Ectodermal cell (in vitro differentiated cells): ENCODE measurements at regions not wholly inside any gene's neighbourhood (a gene's known extent, or its start where the extent isn't known, plus 50 kb on each side); places are given as distances from the start of the nearest gene placed in this dataset.

Experiments
- H3K27ac ChIP-seq: 2 replicates; pipeline ENCODE4 v1.7.0; 2013; ENCODE audit warnings: mild to moderate bottlenecking, low read depth, low read length; ENCODE audit not compliant: insufficient read depth, poor library complexity, severe bottlenecking
- H3K27me3 ChIP-seq: 2 replicates; pipeline ENCODE4 v1.7.0; 2013; ENCODE audit warnings: mild to moderate bottlenecking, low read length; ENCODE audit not compliant: insufficient read depth, control insufficient read depth, poor library complexity, severe bottlenecking
- H3K36me3 ChIP-seq: one replicate; pipeline ENCODE4 v1.7.0; 2013; ENCODE audit warnings: low read length; ENCODE audit not compliant: control insufficient read depth, insufficient read depth
- H3K4me1 ChIP-seq: one replicate; pipeline ENCODE4 v1.7.0; 2013; ENCODE audit warnings: low read length; ENCODE audit not compliant: control insufficient read depth, insufficient read depth
- H3K4me3 ChIP-seq: 2 replicates; pipeline ENCODE4 v1.7.0; 2013; ENCODE audit warnings: low read depth, low read length, control low read depth; ENCODE audit not compliant: insufficient read depth
- H3K9me3 ChIP-seq: 2 replicates; pipeline ENCODE4 v1.7.0; 2013; ENCODE audit warnings: mild to moderate bottlenecking, low read length, moderate library complexity; ENCODE audit not compliant: control insufficient read depth
- WGBS, 2 experiments: methylation state at CpG; one replicate each; pipeline ENCODE4 v1.1.7; 2013; ENCODE audit warnings: missing lambda C conversion rate in 2 of 2; 5-methylcytosine and 5-hydroxymethylcytosine counted together

- H3K4me1 ChIP-seq: peaks cover 34% of the 10 kb centered on the region
- no peaks in the 10 kb centered on the region for H3K36me3 ChIP-seq
Observed at GRCh38 chr14:56896231-56896630, 86.0 kb upstream of the OTX2 start.

GRCh38 chr14:56895154-56895553, 84.9 kb upstream of the OTX2 start:
- 26 to 34% methylated on average over 5 of the region's 5 CpGs for WGBS, 2 experiments
- Histone ChIP-seq H3K27ac (no peak overlapping the region), H3K4me1 (peaks cover 26% of the 10 kb centered on the region), H3K9me3 (no peaks in the 10 kb centered on the region), H3K36me3 (no peaks in the 10 kb centered on the region), H3K27me3 (no peaks in the 10 kb centered on the region), H3K4me3 (no peak overlapping the region)

More at GRCh38 chr14:56896231-56896630, 86.0 kb upstream of the OTX2 start:
- no peak overlapping the region for H3K27ac ChIP-seq
- no peak overlapping the region for H3K4me3 ChIP-seq
- no peaks in the 10 kb centered on the region for H3K9me3 ChIP-seq
- H3K27me3 ChIP-seq: no peaks in the 10 kb centered on the region
- WGBS, 2 experiments: 91 to 99% methylated on average over 2 of the region's 2 CpGs

- Histone ChIP-seq H3K27me3 (no peaks in the 10 kb centered on the region), H3K27ac (no peak overlapping the region), H3K9me3 (no peaks in the 10 kb centered on the region), H3K4me3 (no peak overlapping the region), H3K4me1 (peaks cover 21% of the 10 kb centered on the region), H3K36me3 (no peaks in the 10 kb centered on the region)
- WGBS, 2 experiments: 32 to 33% methylated on average over 3 of the region's 3 CpGs
Observed at GRCh38 chr14:56894591-56894991, 84.3 kb upstream of the OTX2 start.

GRCh38 chr14:56892959-56893358, 82.7 kb upstream of the OTX2 start:
- 59 to 63% methylated on average over 5 of the region's 5 CpGs for WGBS, 2 experiments
- H3K36me3 ChIP-seq: no peaks in the 10 kb centered on the region
- no peaks in the 10 kb centered on the region for H3K9me3 ChIP-seq
- H3K27me3 ChIP-seq: no peaks in the 10 kb centered on the region
- no peak overlapping the region for H3K27ac ChIP-seq
- no peak overlapping the region for H3K4me3 ChIP-seq
- peaks cover 24% of the 10 kb centered on the region for H3K4me1 ChIP-seq

- Histone ChIP-seq H3K36me3 (no peaks in the 10 kb centered on the region), H3K4me1 (peaks cover 39% of the 10 kb centered on the region), H3K27me3 (no peaks in the 10 kb centered on the region), H3K9me3 (no peaks in the 10 kb centered on the region), H3K4me3 (no peak overlapping the region), H3K27ac (no peak overlapping the region)
Observed at GRCh38 chr14:56891226-56891625, 80.9 kb upstream of the OTX2 start.

GRCh38 chr14:56889705-56890104, 79.4 kb upstream of the OTX2 start:
- Histone ChIP-seq H3K27ac (no peak overlapping the region), H3K9me3 (no peaks in the 10 kb centered on the region), H3K4me3 (no peak overlapping the region), H3K4me1 (peaks cover 49% of the 10 kb centered on the region), H3K27me3 (no peaks in the 10 kb centered on the region), H3K36me3 (no peaks in the 10 kb centered on the region)
- 94 to 100% methylated on average over 1 to 2 of the region's 2 CpGs for WGBS, 2 experiments

GRCh38 chr14:56888274-56888673, 78.0 kb upstream of the OTX2 start:
- Histone ChIP-seq H3K4me1 (peaks cover 47% of the 10 kb centered on the region), H3K27me3 (no peaks in the 10 kb centered on the region), H3K9me3 (no peaks in the 10 kb centered on the region), H3K27ac (peak overlapping the region; percentile 88), H3K36me3 (no peaks in the 10 kb centered on the region), H3K4me3 (no peak overlapping the region)
- 23 to 24% methylated on average over 3 of the region's 3 CpGs for WGBS, 2 experiments

GRCh38 chr14:56887216-56887615, 76.9 kb upstream of the OTX2 start:
- peak overlapping the region; percentile 88 for H3K27ac ChIP-seq
- no peaks in the 10 kb centered on the region for H3K9me3 ChIP-seq
- no peaks in the 10 kb centered on the region for H3K36me3 ChIP-seq
- peaks cover 39% of the 10 kb centered on the region for H3K4me1 ChIP-seq
- no peak overlapping the region for H3K4me3 ChIP-seq
- WGBS, 2 experiments: 54 to 68% methylated on average over 2 of the region's 2 CpGs
- no peaks in the 10 kb centered on the region for H3K27me3 ChIP-seq

GRCh38 chr14:56886471-56887062, 76.3 kb upstream of the OTX2 start:
- Histone ChIP-seq H3K27ac (peak overlapping the region; percentile 88), H3K27me3 (no peaks in the 10 kb centered on the region), H3K4me3 (peak overlapping the region; percentile 7), H3K36me3 (no peaks in the 10 kb centered on the region), H3K4me1 (peaks cover 39% of the 10 kb centered on the region), H3K9me3 (no peaks in the 10 kb centered on the region)
- 91 to 95% methylated on average over 6 of the region's 6 CpGs for WGBS, 2 experiments

GRCh38 chr14:56885825-56886224, 75.5 kb upstream of the OTX2 start:
- H3K9me3 ChIP-seq: no peaks in the 10 kb centered on the region
- H3K4me1 ChIP-seq: peaks cover 35% of the 10 kb centered on the region
- H3K27ac ChIP-seq: no peak overlapping the region
- WGBS, 2 experiments: 37 to 46% methylated on average over 2 of the region's 2 CpGs
- no peaks in the 10 kb centered on the region for H3K36me3 ChIP-seq
- H3K27me3 ChIP-seq: no peaks in the 10 kb centered on the region
- H3K4me3 ChIP-seq: no peak overlapping the region

- peaks cover 35% of the 10 kb centered on the region for H3K4me1 ChIP-seq
- no peaks in the 10 kb centered on the region for H3K27me3 ChIP-seq
- H3K36me3 ChIP-seq: no peaks in the 10 kb centered on the region
- H3K27ac ChIP-seq: no peak overlapping the region
- no peaks in the 10 kb centered on the region for H3K9me3 ChIP-seq
- H3K4me3 ChIP-seq: no peak overlapping the region
- WGBS, 2 experiments: 57 to 58% methylated on average over 6 of the region's 6 CpGs
Observed at GRCh38 chr14:56884617-56885016, 74.3 kb upstream of the OTX2 start.
